Loucy (cell line): ENCODE measurements at regions not wholly inside any gene's neighbourhood (a gene's known extent, or its start where the extent isn't known, plus 50 kb on each side); places are given as distances from the start of the nearest gene placed in this dataset.

Experiments used
- H2AFZ ChIP-seq: fragments of 200-600 bp; sonication (generic); 2 replicates; pipeline ENCODE4 v1.6.0; 2016; ENCODE audit warnings: antibody characterized with exemption, mild to moderate bottlenecking, low read length, moderate library complexity
- H3F3A ChIP-seq: fragments of 200-600 bp; 2 replicates; pipeline ENCODE4 v1.6.0; 2016; ENCODE audit warnings: antibody characterized with exemption, low read depth, mild to moderate bottlenecking
- H3K27me3 ChIP-seq: fragments of 200-600 bp; sonication (generic); 2 replicates; pipeline ENCODE4 v1.6.1; 2014; ENCODE audit warnings: low read length, mild to moderate bottlenecking; ENCODE audit not compliant: insufficient read depth, poor library complexity, severe bottlenecking
- H3K36me3 ChIP-seq: fragments of 200-600 bp; sonication (generic); 2 replicates; pipeline ENCODE4 v1.6.1; 2016; ENCODE audit warnings: low read length; ENCODE audit not compliant: insufficient read depth
- H3K4me1 ChIP-seq: fragments of 200-600 bp; sonication (generic); 2 replicates; pipeline ENCODE4 v1.5.1; 2014; ENCODE audit warnings: low read length, mild to moderate bottlenecking; ENCODE audit not compliant: insufficient read depth, poor library complexity, severe bottlenecking
- H3K4me2 ChIP-seq: fragments of 200-600 bp; sonication (generic); 2 replicates; pipeline ENCODE4 v1.6.0; 2014; ENCODE audit warnings: antibody characterized with exemption, low read length, low read depth, mild to moderate bottlenecking; ENCODE audit not compliant: poor library complexity, severe bottlenecking
- H3K4me3 ChIP-seq: fragments of 200-600 bp; sonication (generic); 2 replicates; pipeline ENCODE4 v1.5.1; 2014; ENCODE audit warnings: low read length, mild to moderate bottlenecking, mixed read lengths; ENCODE audit not compliant: poor library complexity, severe bottlenecking
- H3K79me2 ChIP-seq: fragments of 200-600 bp; sonication (generic); 2 replicates; pipeline ENCODE4 v1.6.1; 2014; ENCODE audit warnings: low read length; ENCODE audit not compliant: insufficient read depth
- H3K9ac ChIP-seq: fragments of 200-600 bp; sonication (generic); 2 replicates; pipeline ENCODE4 v1.6.0; 2014; ENCODE audit warnings: mild to moderate bottlenecking, low read depth, low read length, moderate library complexity; ENCODE audit not compliant: poor library complexity, severe bottlenecking
- H3K9me2 ChIP-seq: fragments of 200-600 bp; sonication (generic); replicated peaks from 2 replicates; pipeline ENCODE4 v1.6.1; 2016; ENCODE audit warnings: low read depth, low read length, mixed read lengths
- H3K9me3 ChIP-seq: fragments of 200-600 bp; sonication (generic); 2 replicates; pipeline ENCODE4 v1.6.1; 2014; ENCODE audit warnings: mild to moderate bottlenecking, antibody characterized with exemption, low read length, low read depth; ENCODE audit not compliant: insufficient read depth
- H4K20me1 ChIP-seq: fragments of 200-600 bp; sonication (generic); 2 replicates; pipeline ENCODE4 v1.6.0; 2014; ENCODE audit warnings: antibody characterized with exemption, low read length, mild to moderate bottlenecking; ENCODE audit not compliant: insufficient read depth, poor library complexity, severe bottlenecking
- CTCF ChIP-seq: fragments of 200-600 bp; sonication (generic); conservative IDR thresholded peaks from 2 replicates; pipeline ENCODE4 v1.5.1; 2014; ENCODE audit warnings: mild to moderate bottlenecking, antibody characterized with exemption, low read length
- EZH2phosphoT487 ChIP-seq: fragments of 200-600 bp; IDR thresholded peaks from 2 replicates; pipeline ENCODE4 v1.6.1; 2018; ENCODE audit warnings: antibody characterized with exemption, mild to moderate bottlenecking, moderate library complexity, borderline replicate concordance

GRCh38 chr3:59240666-59241255 lies 190.9 kb upstream of the CFAP20DC start:
- Histone ChIP-seq H3K36me3 (no peaks in the 10 kb centered on the region), H3K4me1 (peaks cover 6% of the 10 kb centered on the region), H3K9me2 (no peaks in the 10 kb centered on the region), H3K27me3 (no peaks in the 10 kb centered on the region), H4K20me1 (no peaks in the 10 kb centered on the region), H2AFZ (no peak overlapping the region), H3K79me2 (no peaks in the 10 kb centered on the region), H3K9ac (no peak overlapping the region), H3K4me3 (no peak overlapping the region), H3K4me2 (no peak overlapping the region), H3F3A (no peaks in the 10 kb centered on the region), H3K9me3 (no peaks in the 10 kb centered on the region)
- TF ChIP-seq CTCF: no peak
- no peak for TF ChIP-seq EZH2phosphoT487

GRCh38 chr3:59237121-59237520 lies 187.3 kb upstream of the CFAP20DC start:
- H3K79me2 ChIP-seq: no peaks in the 10 kb centered on the region
- no peaks in the 10 kb centered on the region for H3F3A ChIP-seq
- no peak overlapping the region for H3K4me2 ChIP-seq
- no peaks in the 10 kb centered on the region for H3K36me3 ChIP-seq
- TF ChIP-seq EZH2phosphoT487 (no peak), CTCF (no peak)
- H3K27me3 ChIP-seq: no peaks in the 10 kb centered on the region
- H3K9me3 ChIP-seq: no peaks in the 10 kb centered on the region
- H3K9ac ChIP-seq: no peak overlapping the region
- no peak overlapping the region for H2AFZ ChIP-seq
- H3K9me2 ChIP-seq: no peaks in the 10 kb centered on the region
- no peak overlapping the region for H3K4me3 ChIP-seq
- H4K20me1 ChIP-seq: no peaks in the 10 kb centered on the region
- peaks cover 14% of the 10 kb centered on the region for H3K4me1 ChIP-seq

GRCh38 chr3:59235634-59236012 lies 185.8 kb upstream of the CFAP20DC start:
- Histone ChIP-seq H3K9me2 (no peaks in the 10 kb centered on the region), H3K4me3 (no peak overlapping the region), H3K79me2 (no peaks in the 10 kb centered on the region), H2AFZ (no peak overlapping the region), H3K4me2 (no peak overlapping the region), H3K36me3 (no peaks in the 10 kb centered on the region), H3K9me3 (no peaks in the 10 kb centered on the region), H4K20me1 (no peaks in the 10 kb centered on the region), H3K27me3 (no peaks in the 10 kb centered on the region), H3F3A (no peaks in the 10 kb centered on the region), H3K9ac (no peak overlapping the region), H3K4me1 (peaks cover 14% of the 10 kb centered on the region)
- no peak for TF ChIP-seq CTCF
- no peak for TF ChIP-seq EZH2phosphoT487
